ENCODE measurements at regions not wholly inside any gene's neighbourhood (a gene's known extent, or its start where the extent isn't known, plus 50 kb on each side); places are given as distances from the start of the nearest gene placed in this dataset.
A peak's percentile ranks its signal among the peaks of the same experiment; 100 is the strongest.

- TF ChIP-seq, protein P1, sequence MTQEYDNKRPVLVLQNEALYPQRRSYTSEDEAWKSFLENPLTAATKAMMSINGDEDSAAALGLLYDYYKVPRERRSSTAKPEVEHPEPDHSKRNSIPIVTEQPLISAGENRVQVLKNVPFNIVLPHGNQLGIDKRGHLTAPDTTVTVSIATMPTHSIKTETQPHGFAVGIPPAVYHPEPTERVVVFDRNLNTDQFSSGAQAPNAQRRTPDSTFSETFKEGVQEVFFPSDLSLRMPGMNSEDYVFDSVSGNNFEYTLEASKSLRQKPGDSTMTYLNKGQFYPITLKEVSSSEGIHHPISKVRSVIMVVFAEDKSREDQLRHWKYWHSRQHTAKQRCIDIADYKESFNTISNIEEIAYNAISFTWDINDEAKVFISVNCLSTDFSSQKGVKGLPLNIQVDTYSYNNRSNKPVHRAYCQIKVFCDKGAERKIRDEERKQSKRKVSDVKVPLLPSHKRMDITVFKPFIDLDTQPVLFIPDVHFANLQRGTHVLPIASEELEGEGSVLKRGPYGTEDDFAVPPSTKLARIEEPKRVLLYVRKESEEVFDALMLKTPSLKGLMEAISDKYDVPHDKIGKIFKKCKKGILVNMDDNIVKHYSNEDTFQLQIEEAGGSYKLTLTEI (CRISPR knock-in tag; conservative IDR thresholded peaks at IDR 0.05) = no peak
- TF ChIP-seq ZNF331 (CRISPR knock-in tag; IDR thresholded peaks at IDR 0.05) (peak; percentile 73), ZFAT (CRISPR knock-in tag; conservative IDR thresholded peaks at IDR 0.05) (no peak), KLF15 (CRISPR knock-in tag; IDR thresholded peaks at IDR 0.05; ENCODE audit: borderline replicate concordance) (no peak), SRSF4 (IDR thresholded peaks at IDR 0.05; ENCODE audit: low read depth, low read length, poor library complexity, severe bottlenecking) (no peak), SNAPC5 (CRISPR knock-in tag; IDR thresholded peaks at IDR 0.05; ENCODE audit: borderline replicate concordance) (no peak), MIER3 (CRISPR knock-in tag; IDR thresholded peaks at IDR 0.05; ENCODE audit: borderline replicate concordance) (no peak; the same call in 1 of the 2 replicates), TCF7 (IDR thresholded peaks at IDR 0.05; ENCODE audit: low read depth) (peak; percentile 45), KDM6A (CRISPR knock-in tag; IDR thresholded peaks at IDR 0.05; ENCODE audit: low read depth) (peak; percentile 31; the same call in 1 of the 2 replicates), ZMYM3 (CRISPR knock-in tag; IDR thresholded peaks at IDR 0.05) (peak; percentile 92), ZBTB42 (CRISPR knock-in tag; IDR thresholded peaks at IDR 0.05) (no peak), ZNF878 (CRISPR knock-in tag; IDR thresholded peaks at IDR 0.05) (peak; percentile 55; the same call in 1 of the 2 replicates), ZSCAN20 (CRISPR knock-in tag; IDR thresholded peaks at IDR 0.05; ENCODE audit: borderline replicate concordance) (peak; percentile 95), TRIM24 (CRISPR knock-in tag; IDR thresholded peaks at IDR 0.05) (no peak), ZHX1 (CRISPR knock-in tag; IDR thresholded peaks at IDR 0.05; ENCODE audit: low read depth) (no peak), MBNL3 (CRISPR knock-in tag; conservative IDR thresholded peaks at IDR 0.05) (no peak)
- TF ChIP-seq, protein P2, sequence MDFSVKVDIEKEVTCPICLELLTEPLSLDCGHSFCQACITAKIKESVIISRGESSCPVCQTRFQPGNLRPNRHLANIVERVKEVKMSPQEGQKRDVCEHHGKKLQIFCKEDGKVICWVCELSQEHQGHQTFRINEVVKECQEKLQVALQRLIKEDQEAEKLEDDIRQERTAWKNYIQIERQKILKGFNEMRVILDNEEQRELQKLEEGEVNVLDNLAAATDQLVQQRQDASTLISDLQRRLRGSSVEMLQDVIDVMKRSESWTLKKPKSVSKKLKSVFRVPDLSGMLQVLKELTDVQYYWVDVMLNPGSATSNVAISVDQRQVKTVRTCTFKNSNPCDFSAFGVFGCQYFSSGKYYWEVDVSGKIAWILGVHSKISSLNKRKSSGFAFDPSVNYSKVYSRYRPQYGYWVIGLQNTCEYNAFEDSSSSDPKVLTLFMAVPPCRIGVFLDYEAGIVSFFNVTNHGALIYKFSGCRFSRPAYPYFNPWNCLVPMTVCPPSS (IDR thresholded peaks at IDR 0.05) = no peak
- TF ChIP-seq, protein P3, sequence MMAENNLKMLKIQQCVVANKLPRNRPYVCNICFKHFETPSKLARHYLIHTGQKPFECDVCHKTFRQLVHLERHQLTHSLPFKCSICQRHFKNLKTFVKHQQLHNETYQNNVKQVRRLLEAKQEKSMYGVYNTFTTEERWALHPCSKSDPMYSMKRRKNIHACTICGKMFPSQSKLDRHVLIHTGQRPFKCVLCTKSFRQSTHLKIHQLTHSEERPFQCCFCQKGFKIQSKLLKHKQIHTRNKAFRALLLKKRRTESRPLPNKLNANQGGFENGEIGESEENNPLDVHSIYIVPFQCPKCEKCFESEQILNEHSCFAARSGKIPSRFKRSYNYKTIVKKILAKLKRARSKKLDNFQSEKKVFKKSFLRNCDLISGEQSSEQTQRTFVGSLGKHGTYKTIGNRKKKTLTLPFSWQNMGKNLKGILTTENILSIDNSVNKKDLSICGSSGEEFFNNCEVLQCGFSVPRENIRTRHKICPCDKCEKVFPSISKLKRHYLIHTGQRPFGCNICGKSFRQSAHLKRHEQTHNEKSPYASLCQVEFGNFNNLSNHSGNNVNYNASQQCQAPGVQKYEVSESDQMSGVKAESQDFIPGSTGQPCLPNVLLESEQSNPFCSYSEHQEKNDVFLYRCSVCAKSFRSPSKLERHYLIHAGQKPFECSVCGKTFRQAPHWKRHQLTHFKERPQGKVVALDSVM (CRISPR knock-in tag; IDR thresholded peaks at IDR 0.05) = peak; percentile 42; the same call in 1 of the 2 replicates
- TF ChIP-seq, protein P4, sequence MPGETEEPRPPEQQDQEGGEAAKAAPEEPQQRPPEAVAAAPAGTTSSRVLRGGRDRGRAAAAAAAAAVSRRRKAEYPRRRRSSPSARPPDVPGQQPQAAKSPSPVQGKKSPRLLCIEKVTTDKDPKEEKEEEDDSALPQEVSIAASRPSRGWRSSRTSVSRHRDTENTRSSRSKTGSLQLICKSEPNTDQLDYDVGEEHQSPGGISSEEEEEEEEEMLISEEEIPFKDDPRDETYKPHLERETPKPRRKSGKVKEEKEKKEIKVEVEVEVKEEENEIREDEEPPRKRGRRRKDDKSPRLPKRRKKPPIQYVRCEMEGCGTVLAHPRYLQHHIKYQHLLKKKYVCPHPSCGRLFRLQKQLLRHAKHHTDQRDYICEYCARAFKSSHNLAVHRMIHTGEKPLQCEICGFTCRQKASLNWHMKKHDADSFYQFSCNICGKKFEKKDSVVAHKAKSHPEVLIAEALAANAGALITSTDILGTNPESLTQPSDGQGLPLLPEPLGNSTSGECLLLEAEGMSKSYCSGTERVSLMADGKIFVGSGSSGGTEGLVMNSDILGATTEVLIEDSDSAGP (CRISPR knock-in tag; IDR thresholded peaks at IDR 0.05; ENCODE audit: borderline replicate concordance) = peak; percentile 80
These were observed 107.5 kb upstream of the ATF7IP start (continued) for GRCh38 chr12:14257734-14258574.

Measured in HepG2 (cell line).